Breast epithelium (tissue), 3 donors: ENCODE measurements at regions not wholly inside any gene's neighbourhood (a gene's known extent, or its start where the extent isn't known, plus 50 kb on each side); places are given as distances from the start of the nearest gene placed in this dataset.

Experiments
- CTCF ChIP-seq, 3 donors: fragments of 450-650 bp; IDR thresholded peaks; one replicate each; pipeline ENCODE4 v1.5.1; 2016 to 2017; ENCODE audit warnings: antibody characterized with exemption in 3 of 3, mild to moderate bottlenecking in 3 of 3, moderate library complexity in 3 of 3
- POLR2AphosphoS5 ChIP-seq, 3 donors: sonication (generic); formaldehyde crosslinking; IDR thresholded peaks; one replicate each; pipeline ENCODE4 v1.6.1; 2017; ENCODE audit warnings: antibody characterized with exemption in 3 of 3

GRCh38 chr1:25129380-25129779 is 102.9 kb downstream of the SYF2 start:
- TF ChIP-seq POLR2AphosphoS5 (IDR thresholded peaks at IDR 0.05): no peak
- TF ChIP-seq CTCF (IDR thresholded peaks at IDR 0.05): no peak
